GM12873 (cell line): ENCODE measurements at regions not wholly inside any gene's neighbourhood (a gene's known extent, or its start where the extent isn't known, plus 50 kb on each side); places are given as distances from the start of the nearest gene placed in this dataset.

Experiments
- TF ChIP-seq, protein P1 (sequence below): IDR thresholded peaks from 2 replicates; pipeline ENCODE4 v1.5.1; 2012; ENCODE audit warnings: low read depth, mild to moderate bottlenecking, moderate library complexity, low read length, control low read depth; ENCODE audit not compliant: insufficient read depth; ENCODE audit errors: missing control alignments

GRCh38 chr5:116964438-116964837, 389.8 kb upstream of the SEMA6A start:
- TF ChIP-seq, protein P1, sequence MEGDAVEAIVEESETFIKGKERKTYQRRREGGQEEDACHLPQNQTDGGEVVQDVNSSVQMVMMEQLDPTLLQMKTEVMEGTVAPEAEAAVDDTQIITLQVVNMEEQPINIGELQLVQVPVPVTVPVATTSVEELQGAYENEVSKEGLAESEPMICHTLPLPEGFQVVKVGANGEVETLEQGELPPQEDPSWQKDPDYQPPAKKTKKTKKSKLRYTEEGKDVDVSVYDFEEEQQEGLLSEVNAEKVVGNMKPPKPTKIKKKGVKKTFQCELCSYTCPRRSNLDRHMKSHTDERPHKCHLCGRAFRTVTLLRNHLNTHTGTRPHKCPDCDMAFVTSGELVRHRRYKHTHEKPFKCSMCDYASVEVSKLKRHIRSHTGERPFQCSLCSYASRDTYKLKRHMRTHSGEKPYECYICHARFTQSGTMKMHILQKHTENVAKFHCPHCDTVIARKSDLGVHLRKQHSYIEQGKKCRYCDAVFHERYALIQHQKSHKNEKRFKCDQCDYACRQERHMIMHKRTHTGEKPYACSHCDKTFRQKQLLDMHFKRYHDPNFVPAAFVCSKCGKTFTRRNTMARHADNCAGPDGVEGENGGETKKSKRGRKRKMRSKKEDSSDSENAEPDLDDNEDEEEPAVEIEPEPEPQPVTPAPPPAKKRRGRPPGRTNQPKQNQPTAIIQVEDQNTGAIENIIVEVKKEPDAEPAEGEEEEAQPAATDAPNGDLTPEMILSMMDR: no peak

DNA sequence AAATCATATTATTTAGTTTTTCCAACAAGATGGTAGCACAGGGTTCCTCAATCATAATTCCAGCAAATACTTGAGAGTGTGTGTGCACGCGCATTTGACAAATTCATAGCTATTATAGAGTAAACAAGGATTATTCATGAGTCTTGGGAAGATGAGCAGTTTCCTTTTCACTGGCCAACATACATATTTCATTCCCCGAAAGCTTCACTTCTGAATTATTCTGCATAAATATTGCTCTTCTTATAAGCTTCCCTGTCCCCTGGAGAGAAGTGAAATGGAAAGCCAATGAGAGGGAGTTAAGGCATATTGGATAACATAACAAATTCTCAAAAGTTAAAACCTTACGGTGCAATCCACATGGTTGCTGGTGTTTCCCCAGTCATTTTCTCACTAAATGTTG, 386.4 kb upstream of the SEMA6A start:
- TF ChIP-seq, protein P1: no peak

DNA sequence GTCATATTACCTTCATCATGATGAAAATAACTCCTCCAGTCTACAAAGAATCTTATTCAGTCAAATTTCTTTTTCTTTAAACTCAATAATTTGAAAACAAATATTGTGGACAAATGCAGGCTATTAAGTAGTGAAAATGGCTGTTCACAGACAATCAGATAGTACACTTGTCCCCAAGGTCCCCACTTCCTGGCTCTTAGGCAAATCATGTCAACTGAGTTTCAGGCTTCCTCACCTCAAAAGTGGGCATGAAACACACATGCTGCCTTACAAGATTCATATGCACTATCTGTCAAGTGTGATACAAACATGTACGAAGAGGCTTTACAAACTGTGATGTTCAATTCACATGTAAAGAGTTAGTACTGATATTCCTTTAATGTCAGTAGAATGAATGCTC, 385.2 kb upstream of the SEMA6A start:
- TF ChIP-seq, protein P1: no peak

- TF ChIP-seq, protein P1: no peak
Observed at GRCh38 chr5:116953251-116953930, 378.8 kb upstream of the SEMA6A start.

GRCh38 chr5:116951219-116951618, 376.6 kb upstream of the SEMA6A start:
- TF ChIP-seq, protein P1: no peak

- TF ChIP-seq, protein P1: peak; percentile 91
Observed at GRCh38 chr5:116947691-116948528, 373.3 kb upstream of the SEMA6A start.

DNA sequence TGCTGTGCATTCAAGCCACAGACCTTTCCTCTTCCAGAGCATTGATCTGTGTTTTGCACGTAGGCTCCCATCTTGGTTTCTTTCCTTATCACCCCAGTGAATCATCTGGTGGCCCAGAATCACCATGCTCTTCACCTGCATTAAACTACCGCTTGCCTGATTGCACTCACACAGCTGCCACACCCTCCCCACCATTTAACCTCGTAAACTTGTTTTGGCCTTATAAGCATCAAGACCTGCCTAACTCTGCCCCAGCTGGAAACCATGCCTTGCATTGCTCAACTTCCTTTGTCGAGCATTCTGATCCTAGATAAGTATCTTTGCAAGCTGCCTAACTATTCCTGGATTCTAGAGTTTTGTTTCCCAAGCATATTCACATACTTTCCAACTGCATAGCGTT, 369.6 kb upstream of the SEMA6A start:
- TF ChIP-seq, protein P1: no peak
